Transverse colon (tissue), 4 donors: ENCODE measurements at regions not wholly inside any gene's neighbourhood (a gene's known extent, or its start where the extent isn't known, plus 50 kb on each side); places are given as distances from the start of the nearest gene placed in this dataset.
A peak's percentile ranks its signal among the peaks of the same experiment; 100 is the strongest.

Experiments
- DNase-seq: peaks from one replicate; pipeline ENCODE4 v3.0.0-alpha.2; 2019
- H3K27ac ChIP-seq, 4 donors: fragments of 200-600 bp; sonication (generic); 2 replicates each; pipeline ENCODE4 v1.5.1; 2016 to 2018; ENCODE audit warnings: inconsistent platforms in 4 of 4
- H3K27me3 ChIP-seq: fragments of 200-600 bp; sonication (generic); 2 replicates; pipeline ENCODE4 v1.5.1; 2017; ENCODE audit warnings: inconsistent platforms
- H3K36me3 ChIP-seq, 4 donors: fragments of 200-600 bp; sonication (generic); 2 replicates each; pipeline ENCODE4 v1.5.1; 2017 to 2019; ENCODE audit warnings: inconsistent platforms in 4 of 4
- H3K4me1 ChIP-seq, 4 donors: fragments of 200-600 bp; sonication (generic); 2 replicates each; pipeline ENCODE4 v1.5.1; 2017 to 2020; ENCODE audit warnings: inconsistent platforms in 4 of 4
- H3K4me3 ChIP-seq, 4 donors: fragments of 200-600 bp; sonication (generic); 1 replicate in 1 of 4; 2 replicates in 3 of 4; pipeline versions ENCODE4 v1.5.1 to v1.6.1; 2017 to 2019; ENCODE audit warnings: inconsistent platforms in 4 of 4
- H3K9me3 ChIP-seq, 2 donors: fragments of 200-600 bp; sonication (generic); 2 replicates each; pipeline ENCODE4 v1.5.1; 2017 to 2019; ENCODE audit warnings: inconsistent platforms in 2 of 2
- EP300 ChIP-seq: sonication (generic); formaldehyde crosslinking; IDR thresholded peaks from one replicate; pipeline ENCODE4 v1.6.1; 2017; ENCODE audit warnings: antibody characterized with exemption, low read depth
- POLR2A ChIP-seq: fragments of 450-650 bp; IDR thresholded peaks from one replicate; pipeline ENCODE4 v1.6.1; 2016; ENCODE audit warnings: antibody characterized with exemption, mild to moderate bottlenecking, moderate library complexity
- POLR2AphosphoS5 ChIP-seq, 3 donors: sonication (generic); formaldehyde crosslinking; IDR thresholded peaks; one replicate each; pipeline ENCODE4 v1.6.1; 2016; ENCODE audit warnings: antibody characterized with exemption in 3 of 3
- WGBS, 2 donors: methylation state at CpG; one replicate each; pipeline ENCODE4 v1.1.5; 2018; ENCODE audit warnings: low coverage in 1 of 2; 5-methylcytosine and 5-hydroxymethylcytosine counted together
- in situ Hi-C, 4 donors: fragments of 200-750 bp; cut with MboI; loops; one replicate each; pipeline versions ENCODE4 v1.15.0 to v1.15.1; 2017; ENCODE audit warnings: low sequenced_read_pairs in 3 of 4, low pct_ligation_motif_present in 1 of 4, low pct_unique_long_range_greater_than_20kb in 1 of 4
- intact Hi-C: fragments of 100-400 bp; cut with DNase I; formaldehyde crosslinking; loops from one replicate; pipeline ENCODE4 v1.15.1; 2023; ENCODE audit warnings: low total_unique reads
- TF ChIP-seq, protein P1 (sequence below), 5 experiments: fragments of 200-600 bp in 3 of 5; fragments of 450-650 bp in 2 of 5; sonication (generic) in 3 of 5; IDR thresholded peaks; 1 replicate in 2 of 5; 2 replicates in 3 of 5; pipeline ENCODE4 v1.5.1; 2016 to 2017; ENCODE audit warnings: antibody characterized with exemption in 5 of 5, inconsistent platforms in 3 of 5, mild to moderate bottlenecking in 2 of 5, moderate library complexity in 1 of 5

DNA sequence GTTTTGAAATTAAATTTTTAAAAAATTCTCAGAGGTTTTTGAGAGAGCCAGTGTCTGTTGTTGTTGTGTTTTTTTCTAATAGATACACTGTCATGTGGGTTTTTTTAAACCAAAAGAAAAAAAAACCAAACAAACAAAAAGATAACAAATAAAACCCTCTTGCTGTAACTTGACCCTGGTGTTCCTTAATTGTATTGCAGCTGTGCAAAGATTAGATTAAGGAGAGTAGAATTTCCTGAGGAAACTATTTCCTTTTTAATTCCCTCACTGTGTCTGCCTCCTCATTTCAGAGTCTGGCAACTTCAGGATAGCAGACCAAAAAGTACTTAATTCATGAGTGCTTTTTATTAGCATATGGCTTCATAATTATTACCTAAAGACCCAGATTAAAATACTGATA, 281.9 kb downstream of the EPM2A start:
- intact Hi-C loops, result no loop called here
- no peak for TF ChIP-seq EP300
- TF ChIP-seq POLR2AphosphoS5 (IDR thresholded peaks at IDR 0.05), result no peak
- TF ChIP-seq, protein P1, sequence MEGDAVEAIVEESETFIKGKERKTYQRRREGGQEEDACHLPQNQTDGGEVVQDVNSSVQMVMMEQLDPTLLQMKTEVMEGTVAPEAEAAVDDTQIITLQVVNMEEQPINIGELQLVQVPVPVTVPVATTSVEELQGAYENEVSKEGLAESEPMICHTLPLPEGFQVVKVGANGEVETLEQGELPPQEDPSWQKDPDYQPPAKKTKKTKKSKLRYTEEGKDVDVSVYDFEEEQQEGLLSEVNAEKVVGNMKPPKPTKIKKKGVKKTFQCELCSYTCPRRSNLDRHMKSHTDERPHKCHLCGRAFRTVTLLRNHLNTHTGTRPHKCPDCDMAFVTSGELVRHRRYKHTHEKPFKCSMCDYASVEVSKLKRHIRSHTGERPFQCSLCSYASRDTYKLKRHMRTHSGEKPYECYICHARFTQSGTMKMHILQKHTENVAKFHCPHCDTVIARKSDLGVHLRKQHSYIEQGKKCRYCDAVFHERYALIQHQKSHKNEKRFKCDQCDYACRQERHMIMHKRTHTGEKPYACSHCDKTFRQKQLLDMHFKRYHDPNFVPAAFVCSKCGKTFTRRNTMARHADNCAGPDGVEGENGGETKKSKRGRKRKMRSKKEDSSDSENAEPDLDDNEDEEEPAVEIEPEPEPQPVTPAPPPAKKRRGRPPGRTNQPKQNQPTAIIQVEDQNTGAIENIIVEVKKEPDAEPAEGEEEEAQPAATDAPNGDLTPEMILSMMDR (IDR thresholded peaks at IDR 0.05), result peak in 1 of 5 experiments; percentile 30
- no peak for TF ChIP-seq POLR2A
- H3K4me1 ChIP-seq, result no peaks in the 10 kb centered on the region
- H3K36me3 ChIP-seq, result no peaks in the 10 kb centered on the region
- DNase-seq, result no peak
- no peaks in the 10 kb centered on the region for H3K27me3 ChIP-seq
- in situ Hi-C loops, result no loop called here
- no peak overlapping the region for H3K4me3 ChIP-seq
- H3K9me3 ChIP-seq, result no peaks in the 10 kb centered on the region
- H3K27ac ChIP-seq, result no peak overlapping the region

DNA sequence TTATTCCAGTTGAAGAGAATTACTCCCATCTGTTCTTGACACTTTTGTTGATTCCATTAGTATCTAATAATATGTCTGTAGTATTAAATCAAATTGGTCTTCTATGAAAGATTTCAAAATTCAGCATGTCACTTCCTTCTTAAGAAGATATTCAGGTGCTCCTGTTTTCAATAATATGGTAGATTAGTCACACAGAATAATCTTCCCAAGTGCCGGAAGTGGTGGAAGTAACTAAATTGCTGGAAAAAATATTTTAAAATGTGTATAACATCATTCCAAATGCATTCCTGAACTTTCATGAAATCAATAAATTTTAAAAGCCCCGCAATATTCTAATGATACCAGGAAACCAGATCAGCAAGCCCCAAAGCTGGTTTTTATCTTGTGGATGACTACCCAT, 281.3 kb downstream of the EPM2A start:
- in situ Hi-C loops (no loop called here), intact Hi-C loops (no loop called here)
- WGBS, 2 donors, result 85 to 92% methylated on average over 2 of the region's 2 CpGs

DNA sequence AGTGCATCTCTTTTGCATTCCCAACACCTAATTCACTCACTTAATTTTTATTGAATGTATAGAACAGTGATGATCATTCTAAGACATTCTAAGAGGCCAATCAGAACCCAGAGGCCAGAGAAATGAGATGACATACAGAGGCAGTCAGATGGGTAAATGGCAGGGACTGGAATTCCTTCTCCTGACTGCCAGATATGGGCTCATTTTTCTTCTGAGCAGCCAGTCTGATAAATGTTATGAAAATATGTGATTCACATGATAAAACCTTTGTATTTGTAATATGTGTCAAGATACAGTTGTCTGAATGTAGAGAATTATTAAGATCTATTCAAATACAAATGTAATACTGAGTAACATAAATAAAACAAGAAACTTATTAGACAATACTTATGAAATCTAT, 277.8 kb downstream of the EPM2A start:
- no peak for DNase-seq
- in situ Hi-C loops (no loop called here), intact Hi-C loops (no loop called here)
- Histone ChIP-seq H3K4me1 (no peaks in the 10 kb centered on the region), H3K36me3 (no peaks in the 10 kb centered on the region), H3K27ac (no peak overlapping the region), H3K9me3 (no peaks in the 10 kb centered on the region), H3K4me3 (no peak overlapping the region), H3K27me3 (no peaks in the 10 kb centered on the region)
- TF ChIP-seq EP300 (no peak), POLR2AphosphoS5 (IDR thresholded peaks at IDR 0.05) (no peak), POLR2A (no peak)
- TF ChIP-seq, protein P1 (IDR thresholded peaks at IDR 0.05), result no peak

More for the DNA sequence above, 281.3 kb downstream of the EPM2A start:
- H3K9me3 ChIP-seq, result no peaks in the 10 kb centered on the region
- H3K36me3 ChIP-seq, result no peaks in the 10 kb centered on the region
- DNase-seq, result no peak
- TF ChIP-seq POLR2A (no peak), POLR2AphosphoS5 (IDR thresholded peaks at IDR 0.05) (no peak), EP300 (no peak)
- TF ChIP-seq, protein P1 (IDR thresholded peaks at IDR 0.05), result no peak
- no peaks in the 10 kb centered on the region for H3K27me3 ChIP-seq
- H3K4me1 ChIP-seq, result no peaks in the 10 kb centered on the region
- H3K4me3 ChIP-seq, result no peak overlapping the region
- H3K27ac ChIP-seq, result no peak overlapping the region

DNA sequence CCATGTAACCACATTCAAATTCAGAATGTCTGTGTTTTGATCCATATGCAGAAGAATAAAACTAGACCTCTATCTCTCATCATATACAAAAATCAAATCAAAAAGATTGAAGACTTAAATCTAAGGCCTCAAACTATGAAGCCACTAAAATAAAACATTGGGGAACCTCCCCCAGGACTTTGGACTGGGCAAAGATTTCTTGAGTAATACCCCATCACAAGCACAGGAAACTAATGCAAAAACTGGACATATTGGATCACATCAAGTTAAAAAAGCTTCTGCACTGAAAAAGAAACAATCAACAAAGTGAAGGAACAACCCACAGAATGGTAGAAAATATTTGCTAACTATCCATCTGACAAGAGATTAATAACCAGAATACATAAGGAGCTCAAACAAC, 266.8 kb downstream of the EPM2A start:
- in situ Hi-C loops, result no loop called here
- H3K9me3 ChIP-seq, result no peaks in the 10 kb centered on the region
- H3K4me3 ChIP-seq, result no peak overlapping the region
- H3K36me3 ChIP-seq, result no peaks in the 10 kb centered on the region
- TF ChIP-seq POLR2A, result no peak
- no peak for TF ChIP-seq POLR2AphosphoS5 (IDR thresholded peaks at IDR 0.05)
- TF ChIP-seq EP300, result no peak
- TF ChIP-seq, protein P1 (IDR thresholded peaks at IDR 0.05), result no peak
- intact Hi-C loops, result no loop called here
- H3K27me3 ChIP-seq, result no peaks in the 10 kb centered on the region
- no peaks in the 10 kb centered on the region for H3K4me1 ChIP-seq
- DNase-seq, result no peak
- H3K27ac ChIP-seq, result no peak overlapping the region
